H1 (cell line): ENCODE measurements at regions not wholly inside any gene's neighbourhood (a gene's known extent, or its start where the extent isn't known, plus 50 kb on each side); places are given as distances from the start of the nearest gene placed in this dataset.

Source experiments
- CTCF ChIA-PET: fragments of 300-600 bp; sonication (Branson Sonifier 250); formaldehyde crosslinking; loops from one replicate; lab custom pipeline; 2021; ENCODE audit not compliant: partially characterized antibody; lab: Charles Lee
- POLR2A ChIA-PET: fragments of 300-600 bp; sonication (Branson Sonifier 250); formaldehyde crosslinking; loops from one replicate; lab custom pipeline; 2021; ENCODE audit warnings: inconsistent platforms; ENCODE audit not compliant: partially characterized antibody; lab: Charles Lee
- DNase-seq, 2 experiments: peaks; one replicate each; pipeline versions ENCODE4 v3.0.0 to v3.0.0-alpha.2; 2010 to 2022; ENCODE audit warnings: low spot score in 2 of 2, low read depth in 1 of 2, mixed read lengths in 1 of 2
- FAIRE-seq: peaks from 2 replicates; lab custom pipeline; 2011; peaks lifted over from hg19 to GRCh38; lab: Jason Lieb, UNC
- H2AFZ ChIP-seq: 2 replicates; pipeline ENCODE4 v1.8.1; 2012; ENCODE audit warnings: low read length, inconsistent platforms
- H2AK5ac ChIP-seq: 2 replicates; pipeline ENCODE4 v1.6.1; 2013; ENCODE audit warnings: low read depth, low read length
- H2BK120ac ChIP-seq: replicated peaks from 2 replicates; pipeline ENCODE3; 2013; ENCODE audit warnings: low read depth, low read length, inconsistent platforms
- H2BK12ac ChIP-seq: 2 replicates; pipeline ENCODE4 v1.6.1; 2013; ENCODE audit warnings: low read depth, low read length
- H2BK15ac ChIP-seq: 2 replicates; pipeline ENCODE4 v1.6.1; 2013; ENCODE audit warnings: low read length
- H2BK20ac ChIP-seq: 2 replicates; pipeline ENCODE4 v1.6.1; 2013; ENCODE audit warnings: low read length
- H2BK5ac ChIP-seq: 2 replicates; pipeline ENCODE4 v1.6.1; 2013; ENCODE audit warnings: low read depth, low read length
- H3K14ac ChIP-seq: 2 replicates; pipeline ENCODE4 v1.6.1; 2013; ENCODE audit warnings: inconsistent platforms; ENCODE audit not compliant: insufficient read length
- H3K18ac ChIP-seq: 2 replicates; pipeline ENCODE4 v1.6.1; 2013; ENCODE audit warnings: low read length; ENCODE audit errors: extremely low read depth
- H3K23ac ChIP-seq: 2 replicates; pipeline ENCODE4 v1.6.1; 2013; ENCODE audit warnings: inconsistent platforms; ENCODE audit not compliant: insufficient read length
- H3K23me2 ChIP-seq: 2 replicates; pipeline ENCODE4 v1.6.1; 2013; ENCODE audit warnings: low read depth, low read length
- H3K27ac ChIP-seq: 2 replicates; pipeline ENCODE4 v1.6.1; 2011; ENCODE audit warnings: low read depth, low read length, inconsistent platforms
- H3K27me3 ChIP-seq, 4 experiments: replicated peaks in 1 of 4; 1 replicate in 1 of 4; 2 replicates in 3 of 4; pipeline versions ENCODE4 v1.6.1 to v1.8.1; 2011 to 2013; ENCODE audit warnings: low read length in 3 of 4, mild to moderate bottlenecking in 3 of 4, inconsistent platforms in 2 of 4, mixed read lengths in 2 of 4, moderate library complexity in 1 of 4; ENCODE audit not compliant: control insufficient read depth in 3 of 4, insufficient read depth in 3 of 4; ENCODE audit errors: extremely low read depth in 1 of 4
- H3K36me3 ChIP-seq, 4 experiments: 2 replicates each; pipeline versions ENCODE4 v1.6.1 to v1.8.1; 2011 to 2013; ENCODE audit warnings: mild to moderate bottlenecking in 4 of 4, low read length in 3 of 4, moderate library complexity in 2 of 4, control low read depth in 1 of 4, inconsistent platforms in 1 of 4; ENCODE audit not compliant: insufficient read depth in 4 of 4, control insufficient read depth in 2 of 4
- H3K4ac ChIP-seq: replicated peaks from 2 replicates; pipeline ENCODE3; 2013; ENCODE audit warnings: low read length, low read depth, mixed read lengths, inconsistent platforms; ENCODE audit not compliant: insufficient read length
- H3K4me1 ChIP-seq, 4 experiments: replicated peaks in 1 of 4; 1 replicate in 1 of 4; 2 replicates in 3 of 4; pipeline versions ENCODE4 v1.6.1 to v1.8.1; 2011 to 2013; ENCODE audit warnings: low read length in 3 of 4, inconsistent platforms in 2 of 4, mixed read lengths in 1 of 4; ENCODE audit not compliant: insufficient read depth in 4 of 4, control insufficient read depth in 3 of 4
- H3K4me2 ChIP-seq, 2 experiments: 2 replicates each; pipeline versions ENCODE4 v1.6.1 to v1.8.1; 2011 to 2013; ENCODE audit warnings: low read depth in 2 of 2, low read length in 2 of 2, control low read depth in 1 of 2, inconsistent platforms in 1 of 2, mild to moderate bottlenecking in 1 of 2; ENCODE audit not compliant: insufficient read depth in 1 of 2
- H3K4me3 ChIP-seq, 4 experiments: fragments of 200-600, 300-600 bp in 1 of 4; sonication (generic), shearing (Covaris generic), sonication (Bioruptor Twin) in 1 of 4; 2 replicates each; pipeline versions ENCODE4 v1.5.1 to v1.8.1; 2011 to 2016; ENCODE audit warnings: low read length in 4 of 4, low read depth in 3 of 4, control low read depth in 2 of 4, inconsistent platforms in 2 of 4, mild to moderate bottlenecking in 2 of 4, mixed read lengths in 1 of 4, moderate library complexity in 1 of 4; ENCODE audit not compliant: insufficient read depth in 2 of 4; ENCODE audit errors: extremely low read depth in 1 of 4
- H3K56ac ChIP-seq: replicated peaks from 2 replicates; pipeline ENCODE3; 2013; ENCODE audit warnings: low read depth, mild to moderate bottlenecking, mixed read lengths, low read length, inconsistent platforms; ENCODE audit not compliant: insufficient read length
- H3K79me1 ChIP-seq: 2 replicates; pipeline ENCODE4 v1.6.1; 2013; ENCODE audit warnings: low read depth, low read length, control low read depth
- H3K79me2 ChIP-seq, 2 experiments: 2 replicates each; pipeline versions ENCODE4 v1.6.1 to v1.8.1; 2012 to 2013; ENCODE audit warnings: low read length in 2 of 2, mild to moderate bottlenecking in 2 of 2, inconsistent platforms in 1 of 2; ENCODE audit not compliant: insufficient read depth in 2 of 2, control insufficient read depth in 1 of 2
- H3K9ac ChIP-seq, 4 experiments: replicated peaks in 1 of 4; 1 replicate in 1 of 4; 2 replicates in 3 of 4; pipeline versions ENCODE4 v1.6.1 to v1.8.1; 2011 to 2013; ENCODE audit warnings: low read depth in 3 of 4, low read length in 3 of 4, control low read depth in 2 of 4, mild to moderate bottlenecking in 2 of 4, moderate library complexity in 2 of 4, inconsistent platforms in 1 of 4; ENCODE audit errors: extremely low read depth in 1 of 4
- H3K9me3 ChIP-seq, 2 experiments: 2 replicates each; pipeline versions ENCODE4 v1.6.1 to v1.8.1; 2012 to 2013; ENCODE audit warnings: mild to moderate bottlenecking in 2 of 2, moderate library complexity in 2 of 2, control low read depth in 1 of 2, inconsistent platforms in 1 of 2, low read depth in 1 of 2, low read length in 1 of 2, mixed read lengths in 1 of 2; ENCODE audit not compliant: insufficient read depth in 2 of 2
- H4K20me1 ChIP-seq, 2 experiments: replicated peaks in 1 of 2; 2 replicates each; pipeline versions ENCODE3 to v1.8.1; 2011 to 2013; ENCODE audit warnings: inconsistent platforms in 2 of 2, low read length in 2 of 2, mild to moderate bottlenecking in 1 of 2; ENCODE audit not compliant: insufficient read depth in 2 of 2, control insufficient read depth in 1 of 2
- H4K5ac ChIP-seq: 2 replicates; pipeline ENCODE4 v1.6.1; 2013; ENCODE audit warnings: low read length, low read depth, mixed read lengths, inconsistent platforms; ENCODE audit not compliant: insufficient read length
- H4K8ac ChIP-seq: 2 replicates; pipeline ENCODE4 v1.8.0; 2013; ENCODE audit warnings: mild to moderate bottlenecking, moderate library complexity, low read length, inconsistent platforms; ENCODE audit not compliant: insufficient read depth; ENCODE audit errors: extremely low read depth
- H4K91ac ChIP-seq: replicated peaks from 2 replicates; pipeline ENCODE3; 2013; ENCODE audit warnings: low read length, mixed read lengths, inconsistent platforms; ENCODE audit not compliant: insufficient read length
- SIX5 ChIP-seq: IDR thresholded peaks from 2 replicates; pipeline ENCODE4 v1.6.1; 2011; ENCODE audit warnings: mild to moderate bottlenecking, low read depth, low read length
- WGBS, 2 experiments: shearing (Covaris generic) in 1 of 2; methylation state at CpG; one replicate each; pipeline versions ENCODE4 v1.1.6 to v1.1.7; 2013 to 2015; ENCODE audit warnings: low lambda C conversion rate in 2 of 2, mixed read lengths in 2 of 2, inconsistent platforms in 1 of 2, low coverage in 1 of 2, missing lambda C conversion rate in 1 of 2; ENCODE audit not compliant: insufficient replicate concordance in 2 of 2, insufficient coverage in 1 of 2, insufficient read length in 1 of 2; ENCODE audit errors: extremely low coverage in 1 of 2, missing lambda C conversion rate in 1 of 2; 5-methylcytosine and 5-hydroxymethylcytosine counted together
- TF ChIP-seq, protein P1 (sequence below): IDR thresholded peaks from 2 replicates; pipeline ENCODE4 v1.6.1; 2012; ENCODE audit warnings: low read length, inconsistent platforms

DNA sequence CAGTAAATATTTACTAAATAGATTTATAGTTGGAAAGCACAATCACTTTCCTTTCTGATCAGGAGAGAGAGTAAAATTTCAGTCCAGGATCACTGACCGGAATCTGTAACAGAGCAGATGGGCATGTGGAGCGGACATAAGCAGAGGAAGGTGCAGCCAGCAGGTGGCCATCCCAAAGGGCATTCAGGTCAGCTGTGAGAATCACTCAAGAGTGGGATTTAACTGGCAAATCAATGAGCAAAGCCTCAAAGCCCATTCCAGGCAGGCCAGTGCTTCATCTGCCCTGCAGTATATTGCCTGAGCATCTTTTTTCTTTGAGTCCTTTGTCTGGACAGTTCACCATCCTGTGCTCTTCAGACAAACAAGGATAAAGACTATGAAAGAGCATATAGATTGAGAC is 166.4 kb upstream of the SLC14A2 start:
- Histone ChIP-seq H3K23ac (no peak overlapping the region), H2AK5ac (no peak overlapping the region), H3K56ac (no peak overlapping the region), H3K4me3 (no peak overlapping the region), H3K4me2 (no peak overlapping the region), H2BK120ac (no peak overlapping the region), H3K4ac (no peak overlapping the region), H2BK15ac (no peak overlapping the region), H2BK12ac (no peak overlapping the region), H4K5ac (no peak overlapping the region), H4K20me1 (no peaks in the 10 kb centered on the region), H2AFZ (no peak overlapping the region), H3K27ac (no peak overlapping the region), H4K91ac (no peak overlapping the region), H2BK20ac (no peak overlapping the region), H3K14ac (no peak overlapping the region), H3K18ac (no peak overlapping the region), H3K36me3 (no peaks in the 10 kb centered on the region), H3K9ac (no peak overlapping the region), H4K8ac (no peak overlapping the region), H3K4me1 (no peaks in the 10 kb centered on the region), H3K27me3 (no peaks in the 10 kb centered on the region), H3K23me2 (no peaks in the 10 kb centered on the region), H3K79me2 (no peaks in the 10 kb centered on the region), H2BK5ac (no peak overlapping the region), H3K9me3 (no peaks in the 10 kb centered on the region), H3K79me1 (no peaks in the 10 kb centered on the region)
- DNase-seq: no peak
- POLR2A ChIA-PET: no interaction called here
- CTCF ChIA-PET: no interaction called here
- no peak for FAIRE-seq
- TF ChIP-seq SIX5: no peak
- TF ChIP-seq, protein P1, sequence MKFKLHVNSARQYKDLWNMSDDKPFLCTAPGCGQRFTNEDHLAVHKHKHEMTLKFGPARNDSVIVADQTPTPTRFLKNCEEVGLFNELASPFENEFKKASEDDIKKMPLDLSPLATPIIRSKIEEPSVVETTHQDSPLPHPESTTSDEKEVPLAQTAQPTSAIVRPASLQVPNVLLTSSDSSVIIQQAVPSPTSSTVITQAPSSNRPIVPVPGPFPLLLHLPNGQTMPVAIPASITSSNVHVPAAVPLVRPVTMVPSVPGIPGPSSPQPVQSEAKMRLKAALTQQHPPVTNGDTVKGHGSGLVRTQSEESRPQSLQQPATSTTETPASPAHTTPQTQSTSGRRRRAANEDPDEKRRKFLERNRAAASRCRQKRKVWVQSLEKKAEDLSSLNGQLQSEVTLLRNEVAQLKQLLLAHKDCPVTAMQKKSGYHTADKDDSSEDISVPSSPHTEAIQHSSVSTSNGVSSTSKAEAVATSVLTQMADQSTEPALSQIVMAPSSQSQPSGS: no peak
- WGBS, 2 experiments: 92% methylated on average over 2 of the region's 2 CpGs; no CpG with 5 or more reads in 1 of the 2 experiments
